Iris pigment epithelial cell (primary cell): ENCODE measurements at regions not wholly inside any gene's neighbourhood (a gene's known extent, or its start where the extent isn't known, plus 50 kb on each side); places are given as distances from the start of the nearest gene placed in this dataset.

Source experiments
- DNase-seq: peaks from one replicate; pipeline ENCODE4 v3.0.0-alpha.2; 2011; ENCODE audit warnings: low read depth

DNA sequence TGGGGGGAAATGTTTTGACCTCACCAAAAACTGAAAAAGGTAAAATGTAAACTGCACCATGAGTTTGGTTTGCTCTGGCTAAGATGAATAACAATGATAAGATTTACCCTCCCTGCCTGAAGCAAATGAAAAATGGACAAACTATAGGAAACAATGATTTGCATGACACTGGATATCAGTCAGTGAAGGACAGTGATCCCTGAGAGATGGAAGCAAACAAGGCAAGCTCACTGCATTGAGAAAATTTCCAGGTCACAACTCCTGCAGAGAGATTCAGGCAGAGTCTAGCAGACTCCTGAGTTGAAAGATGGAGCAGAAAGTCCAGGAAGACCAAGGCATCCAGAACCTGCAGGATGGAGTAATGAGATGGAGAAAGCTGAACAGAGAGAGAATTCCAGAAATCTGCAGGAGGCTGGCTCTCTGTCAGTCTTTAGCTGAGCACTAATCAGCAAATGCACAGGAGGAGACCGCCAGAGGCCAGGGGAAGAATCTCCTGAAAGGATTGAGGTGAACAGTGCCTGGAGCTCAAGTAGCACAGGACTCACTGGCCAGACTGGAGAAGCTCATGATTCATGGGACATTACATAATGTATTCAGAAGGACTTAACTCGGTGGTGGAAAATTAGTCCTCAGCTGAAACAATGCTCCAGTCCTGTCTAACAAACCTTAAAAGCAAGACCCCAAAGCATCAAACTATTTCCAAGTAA lies 51.2 kb upstream of the PALS2 start:
- no peak for DNase-seq
